ENCODE measurements at regions not wholly inside any gene's neighbourhood (a gene's known extent, or its start where the extent isn't known, plus 50 kb on each side); places are given as distances from the start of the nearest gene placed in this dataset.
A peak's percentile ranks its signal among the peaks of the same experiment; 100 is the strongest.

- TF ChIP-seq IKZF1 (conservative IDR thresholded peaks at IDR 0.05) (peak; percentile 88), USF1 (IDR thresholded peaks at IDR 0.05; ENCODE audit: borderline replicate concordance, extremely low read length, insufficient read depth, low read depth, low read length) (no peak), CEBPB (IDR thresholded peaks at IDR 0.05; ENCODE audit: borderline replicate concordance in 1 of 2, low read depth in 2 of 2, low read length in 2 of 2) (no peak), REST (IDR thresholded peaks at IDR 0.05; ENCODE audit: low read depth, low read length) (no peak), DPF2 (IDR thresholded peaks at IDR 0.05) (peak; percentile 78), ZZZ3 (IDR thresholded peaks at IDR 0.05; ENCODE audit: control insufficient read depth, insufficient read length, low read depth) (no peak), BCLAF1 (IDR thresholded peaks at IDR 0.05) (no peak), CTCF (IDR thresholded peaks at IDR 0.05 in 2 of 3, conservative IDR thresholded peaks at IDR 0.05 in 1 of 3; ENCODE audit: control insufficient read depth in 2 of 3, extremely low read depth in 1 of 3, insufficient read depth in 1 of 3, low read depth in 3 of 3, low read length in 3 of 3) (no peak), IKZF2 (IDR thresholded peaks at IDR 0.05) (peak; percentile 66 to 73; a peak in 2 of 4 replicates), EGR1 (IDR thresholded peaks at IDR 0.05; ENCODE audit: borderline replicate concordance in 1 of 2, low read depth in 2 of 2, low read length in 2 of 2) (0 out of 3 replicates have a peak, but pooled peaks of 1 of the 2 experiments have one; percentile 32), POLR2AphosphoS2 (IDR thresholded peaks at IDR 0.05; ENCODE audit: low read depth, low read length) (no peak), ELK1 (IDR thresholded peaks at IDR 0.05; ENCODE audit: low read depth, low read length) (no peak), MTA2 (IDR thresholded peaks at IDR 0.05; ENCODE audit: low read depth) (peak; percentile 55), TCF7 (IDR thresholded peaks at IDR 0.05; ENCODE audit: borderline replicate concordance) (no peak), IRF5 (IDR thresholded peaks at IDR 0.05; ENCODE audit: borderline replicate concordance) (no peak), CREB1 (IDR thresholded peaks at IDR 0.05; ENCODE audit: low read depth) (no peak), PAX8 (IDR thresholded peaks at IDR 0.05) (no peak)
These were observed 50.6 kb upstream of the MRPS6 start (continued) for GRCh38 chr21:34022627-34023335.

All from GM12878 (cell line).